ENCODE measurements at regions not wholly inside any gene's neighbourhood (a gene's known extent, or its start where the extent isn't known, plus 50 kb on each side); places are given as distances from the start of the nearest gene placed in this dataset.

DNA sequence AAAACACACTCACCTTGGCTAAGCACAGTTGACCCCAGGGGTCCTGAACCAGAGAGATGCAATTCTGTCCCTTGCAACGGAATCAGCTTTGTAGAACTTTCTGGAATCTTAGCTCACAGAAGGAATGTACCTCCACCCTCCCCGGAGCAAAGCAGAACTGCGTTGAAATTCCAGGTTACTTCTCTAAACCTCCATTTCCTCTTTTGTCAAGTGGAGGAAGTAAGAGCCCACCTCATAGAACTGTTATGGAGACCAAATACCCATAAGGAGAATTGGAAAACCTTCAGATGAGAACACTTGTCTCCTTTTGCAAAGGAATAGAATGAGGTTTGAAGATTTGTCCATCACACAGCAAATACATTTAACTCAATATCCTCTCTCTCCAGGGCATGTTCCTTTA lies 86.6 kb upstream of the RBBP6 start:
- Histone ChIP-seq H3K36me3 (replicated peaks in 1 of 2; ENCODE audit: control insufficient read depth in 1 of 2, insufficient read depth in 2 of 2, low read length in 2 of 2) (no peaks in the 10 kb centered on the region), H3K79me2 (ENCODE audit: insufficient read depth, low read length) (no peaks in the 10 kb centered on the region), H3K4me2 (replicated peaks; ENCODE audit: extremely low read depth, low read length, poor library complexity, severe bottlenecking) (no peak overlapping the region), H3K4me1 (ENCODE audit: control insufficient read depth in 1 of 2, insufficient read depth in 2 of 2, low read length in 2 of 2) (no peaks in the 10 kb centered on the region), H3K27me3 (ENCODE audit: control insufficient read depth in 2 of 2, insufficient read depth in 2 of 2, low read length in 2 of 2) (no peaks in the 10 kb centered on the region), H3K27ac (ENCODE audit: low read depth in 1 of 2, low read length in 2 of 2) (no peak overlapping the region), H4K20me1 (ENCODE audit: insufficient read depth, low read length) (no peaks in the 10 kb centered on the region), H3K9ac (ENCODE audit: insufficient read depth, low read length, poor library complexity, severe bottlenecking) (no peak overlapping the region), H3K9me3 (replicated peaks in 1 of 2; ENCODE audit: control insufficient read depth in 1 of 2, insufficient read depth in 1 of 2, low read length in 2 of 2) (no peaks in the 10 kb centered on the region), H3K4me3 (replicated peaks in 1 of 3; ENCODE audit: low read depth in 2 of 3, low read length in 3 of 3) (no peak overlapping the region), H2AFZ (ENCODE audit: insufficient read depth, low read depth, low read length, poor library complexity, severe bottlenecking) (no peak overlapping the region)
- TF ChIP-seq, protein P1, sequence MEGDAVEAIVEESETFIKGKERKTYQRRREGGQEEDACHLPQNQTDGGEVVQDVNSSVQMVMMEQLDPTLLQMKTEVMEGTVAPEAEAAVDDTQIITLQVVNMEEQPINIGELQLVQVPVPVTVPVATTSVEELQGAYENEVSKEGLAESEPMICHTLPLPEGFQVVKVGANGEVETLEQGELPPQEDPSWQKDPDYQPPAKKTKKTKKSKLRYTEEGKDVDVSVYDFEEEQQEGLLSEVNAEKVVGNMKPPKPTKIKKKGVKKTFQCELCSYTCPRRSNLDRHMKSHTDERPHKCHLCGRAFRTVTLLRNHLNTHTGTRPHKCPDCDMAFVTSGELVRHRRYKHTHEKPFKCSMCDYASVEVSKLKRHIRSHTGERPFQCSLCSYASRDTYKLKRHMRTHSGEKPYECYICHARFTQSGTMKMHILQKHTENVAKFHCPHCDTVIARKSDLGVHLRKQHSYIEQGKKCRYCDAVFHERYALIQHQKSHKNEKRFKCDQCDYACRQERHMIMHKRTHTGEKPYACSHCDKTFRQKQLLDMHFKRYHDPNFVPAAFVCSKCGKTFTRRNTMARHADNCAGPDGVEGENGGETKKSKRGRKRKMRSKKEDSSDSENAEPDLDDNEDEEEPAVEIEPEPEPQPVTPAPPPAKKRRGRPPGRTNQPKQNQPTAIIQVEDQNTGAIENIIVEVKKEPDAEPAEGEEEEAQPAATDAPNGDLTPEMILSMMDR (IDR thresholded peaks at IDR 0.05): no peak
- Mint-ChIP-seq H3K36me3 (no peaks in the 10 kb centered on the region), H3K27me3 (ENCODE audit: low read depth in 3 of 3) (peaks cover 4 to 10% (median 8%) of the 10 kb centered on the region in 3 donors), H3K4me1 (no peaks in the 10 kb centered on the region), H3K27ac (no peak overlapping the region), H3K4me3 (no peak overlapping the region), H3K9me3 (peaks cover 0 to 16% (median 5%) of the 10 kb centered on the region in 7 donors)
- no peak for DNase-seq
- 100% methylated on average over 1 of the region's 3 CpGs for WGBS (ENCODE audit: insufficient coverage)
- intact Hi-C loops (cut with micrococcal nuclease): no loop called here

DNA sequence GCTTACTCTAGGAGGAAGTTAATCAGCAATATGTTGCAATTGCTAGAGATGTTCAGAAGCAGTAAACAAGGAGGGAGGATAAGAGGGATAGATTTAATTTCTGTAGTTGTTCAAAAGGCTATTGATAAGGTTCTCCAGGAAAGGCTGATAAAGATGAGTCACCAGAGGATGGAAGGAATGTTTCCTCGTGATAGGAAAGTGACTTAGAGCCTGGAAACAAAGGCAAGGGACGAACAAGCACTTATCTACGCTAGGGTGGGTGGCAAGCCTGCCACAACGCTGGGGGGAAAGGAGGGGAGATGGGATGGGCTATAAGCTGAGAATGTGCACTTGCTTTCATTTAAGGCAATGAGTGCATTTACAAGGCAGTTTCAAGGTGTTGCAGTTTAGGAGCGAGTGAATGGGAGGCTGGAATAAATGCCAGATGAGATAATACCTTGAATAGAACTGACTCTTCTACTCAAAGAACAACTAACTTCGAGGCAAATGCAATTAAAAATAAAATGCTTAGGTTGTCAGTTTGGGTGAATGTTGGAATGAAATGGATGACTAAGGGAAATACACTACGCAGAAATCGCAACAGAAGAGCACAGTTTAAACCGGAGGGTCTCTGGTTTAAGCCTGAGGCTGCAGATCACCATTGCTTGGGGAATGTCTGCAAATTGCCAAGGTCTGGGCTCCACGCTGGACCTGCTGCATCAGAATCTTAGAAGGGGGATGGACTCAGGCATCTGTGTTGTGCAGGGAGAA lies 76.0 kb upstream of the RBBP6 start:
- TF ChIP-seq, protein P1 (IDR thresholded peaks at IDR 0.05): no peak
- intact Hi-C loops (cut with micrococcal nuclease): no loop called here
- Mint-ChIP-seq H3K27ac (peak overlapping the region in 1 of 7 donors; percentile 28), H3K4me3 (no peak overlapping the region), H3K9me3 (peaks cover 9 to 18% (median 11%) of the 10 kb centered on the region in 7 donors), H3K36me3 (no peaks in the 10 kb centered on the region), H3K27me3 (ENCODE audit: low read depth in 3 of 3) (peaks cover 7 to 15% (median 8%) of the 10 kb centered on the region in 3 donors), H3K4me1 (peaks cover 5% of the 10 kb centered on the region)
- no peaks in the 10 kb centered on the region for H3K79me2 ChIP-seq (ENCODE audit: insufficient read depth, low read length)
- H3K9ac ChIP-seq (ENCODE audit: insufficient read depth, low read length, poor library complexity, severe bottlenecking): no peak overlapping the region
- DNase-seq: no peak
- peaks cover 6 to 8% of the 10 kb centered on the region in 2 donors for H3K9me3 ChIP-seq (replicated peaks in 1 of 2; ENCODE audit: control insufficient read depth in 1 of 2, insufficient read depth in 1 of 2, low read length in 2 of 2)
- no peak overlapping the region for H2AFZ ChIP-seq (ENCODE audit: insufficient read depth, low read depth, low read length, poor library complexity, severe bottlenecking)
- WGBS (ENCODE audit: insufficient coverage): 41% methylated on average over 6 of the region's 10 CpGs
- no peaks in the 10 kb centered on the region for H3K4me1 ChIP-seq (ENCODE audit: control insufficient read depth in 1 of 2, insufficient read depth in 2 of 2, low read length in 2 of 2)
- H3K4me2 ChIP-seq (replicated peaks; ENCODE audit: extremely low read depth, low read length, poor library complexity, severe bottlenecking): no peak overlapping the region
- no peak overlapping the region for H3K27ac ChIP-seq (ENCODE audit: low read depth in 1 of 2, low read length in 2 of 2)
- H3K4me3 ChIP-seq (replicated peaks in 1 of 3; ENCODE audit: low read depth in 2 of 3, low read length in 3 of 3): no peak overlapping the region
- H3K36me3 ChIP-seq (replicated peaks in 1 of 2; ENCODE audit: control insufficient read depth in 1 of 2, insufficient read depth in 2 of 2, low read length in 2 of 2): no peaks in the 10 kb centered on the region
- H3K27me3 ChIP-seq (ENCODE audit: control insufficient read depth in 2 of 2, insufficient read depth in 2 of 2, low read length in 2 of 2): no peaks in the 10 kb centered on the region
- H4K20me1 ChIP-seq (ENCODE audit: insufficient read depth, low read length): no peaks in the 10 kb centered on the region

Measured in CD14-positive monocyte (primary cell).